CD4-positive, alpha-beta memory T cell (primary cell): ENCODE measurements at regions not wholly inside any gene's neighbourhood (a gene's known extent, or its start where the extent isn't known, plus 50 kb on each side); places are given as distances from the start of the nearest gene placed in this dataset.

Source experiments
- CTCF ChIA-PET: fragments of 350-600 bp; sonication (Branson Sonifier 250); formaldehyde crosslinking; loops from one replicate; lab custom pipeline; 2021; ENCODE audit warnings: inconsistent platforms; ENCODE audit not compliant: partially characterized antibody; lab: Charles Lee
- POLR2A ChIA-PET: fragments of 350-600 bp; sonication (Branson Sonifier 250); formaldehyde crosslinking; loops from one replicate; lab custom pipeline; 2021; ENCODE audit not compliant: partially characterized antibody; lab: Charles Lee
- DNase-seq, 5 donors: peaks; one replicate each; pipeline versions ENCODE4 v3.0.0 to v3.0.0-alpha.2; 2020 to 2022; ENCODE audit warnings: mixed read lengths in 1 of 5
- H3K27ac ChIP-seq: one replicate; pipeline ENCODE4 v1.7.0; 2013; ENCODE audit warnings: low read depth, low read length
- H3K27me3 ChIP-seq: 2 replicates; pipeline ENCODE4 v1.7.0; 2013; ENCODE audit warnings: mild to moderate bottlenecking, low read length, moderate library complexity; ENCODE audit not compliant: insufficient read depth
- H3K36me3 ChIP-seq: 2 replicates; pipeline ENCODE4 v1.7.0; 2013; ENCODE audit warnings: mild to moderate bottlenecking, low read length, moderate library complexity; ENCODE audit not compliant: insufficient read depth
- H3K4me1 ChIP-seq: 2 replicates; pipeline ENCODE4 v1.7.0; 2013; ENCODE audit warnings: mild to moderate bottlenecking, low read length, moderate library complexity; ENCODE audit not compliant: insufficient read depth
- H3K4me3 ChIP-seq, 2 donors: one replicate each; pipeline ENCODE4 v1.7.0; 2013; ENCODE audit warnings: low read length in 2 of 2, mild to moderate bottlenecking in 1 of 2
- H3K9me3 ChIP-seq, 2 donors: one replicate each; pipeline ENCODE4 v1.7.0; 2013; ENCODE audit warnings: low read length in 2 of 2, control low read depth in 1 of 2; ENCODE audit not compliant: control insufficient read depth in 1 of 2
- H3K27ac Mint-ChIP-seq, 7 donors: one replicate each; pipeline ENCODE4 v1.8.0; 2020 to 2021; ENCODE audit warnings: mixed read lengths in 7 of 7, mild to moderate bottlenecking in 6 of 7, inconsistent platforms in 3 of 7, moderate library complexity in 3 of 7
- H3K27me3 Mint-ChIP-seq, 2 donors: one replicate each; pipeline ENCODE4 v1.8.0; 2020 to 2021; ENCODE audit warnings: mixed read lengths in 2 of 2
- H3K36me3 Mint-ChIP-seq, 2 donors: one replicate each; pipeline ENCODE4 v1.8.0; 2020 to 2021; ENCODE audit warnings: mixed read lengths in 2 of 2, inconsistent platforms in 1 of 2, mild to moderate bottlenecking in 1 of 2
- H3K4me1 Mint-ChIP-seq, 4 donors: one replicate each; pipeline ENCODE4 v1.8.0; 2020 to 2021; ENCODE audit warnings: mixed read lengths in 4 of 4, mild to moderate bottlenecking in 1 of 4
- H3K4me3 Mint-ChIP-seq, 8 donors: one replicate each; pipeline ENCODE4 v1.8.0; 2020 to 2021; ENCODE audit warnings: mixed read lengths in 8 of 8, mild to moderate bottlenecking in 7 of 8, moderate library complexity in 6 of 8, inconsistent platforms in 3 of 8
- H3K9me3 Mint-ChIP-seq, 8 donors: one replicate each; pipeline ENCODE4 v1.8.0; 2020 to 2021; ENCODE audit warnings: mixed read lengths in 8 of 8, mild to moderate bottlenecking in 5 of 8, inconsistent platforms in 3 of 8, moderate library complexity in 1 of 8
- intact Hi-C: fragments of 100-400 bp; cut with micrococcal nuclease; formaldehyde crosslinking; loops from one replicate; pipeline ENCODE4 v1.15.1; 2023

- Mint-ChIP-seq H3K4me3 (no peak overlapping the region), H3K27ac (no peak overlapping the region), H3K4me1 (peaks cover 0 to 2% (median 0%) of the 10 kb centered on the region in 4 donors), H3K36me3 (peaks cover 0 to 2% of the 10 kb centered on the region in 2 donors), H3K9me3 (peaks cover 3 to 21% (median 13%) of the 10 kb centered on the region in 8 donors), H3K27me3 (peaks cover 0 to 7% of the 10 kb centered on the region in 2 donors)
- no peak overlapping the region for H3K4me3 ChIP-seq
- no peak overlapping the region for H3K27ac ChIP-seq
- no peak for DNase-seq
- POLR2A ChIA-PET = no interaction called here
- intact Hi-C loops = no loop called here
- H3K9me3 ChIP-seq = no peaks in the 10 kb centered on the region
- no peaks in the 10 kb centered on the region for H3K4me1 ChIP-seq
- H3K27me3 ChIP-seq = no peaks in the 10 kb centered on the region
- CTCF ChIA-PET = no interaction called here
- no peaks in the 10 kb centered on the region for H3K36me3 ChIP-seq
Observed at GRCh38 chr2:196365923-196366322, 194.5 kb upstream of the STK17B start.

- ChIA-PET CTCF (no interaction called here), POLR2A (no interaction called here)
- Histone ChIP-seq H3K27me3 (no peaks in the 10 kb centered on the region), H3K4me3 (no peak overlapping the region), H3K36me3 (no peaks in the 10 kb centered on the region), H3K27ac (no peak overlapping the region), H3K9me3 (no peaks in the 10 kb centered on the region), H3K4me1 (no peaks in the 10 kb centered on the region)
- peaks cover 3 to 21% (median 13%) of the 10 kb centered on the region in 8 donors for H3K9me3 Mint-ChIP-seq
- peaks cover 0 to 2% of the 10 kb centered on the region in 2 donors for H3K36me3 Mint-ChIP-seq
- H3K27me3 Mint-ChIP-seq = peaks cover 0 to 7% of the 10 kb centered on the region in 2 donors
- no peak overlapping the region for H3K27ac Mint-ChIP-seq
- no peak for DNase-seq
- H3K4me1 Mint-ChIP-seq = peaks cover 0 to 2% (median 0%) of the 10 kb centered on the region in 4 donors
- peak overlapping the region in 1 of 8 donors; percentile 55 for H3K4me3 Mint-ChIP-seq
- intact Hi-C loops = no loop called here
Observed at GRCh38 chr2:196367633-196368032, 196.3 kb upstream of the STK17B start.

- Mint-ChIP-seq H3K27ac (no peak overlapping the region), H3K4me1 (peaks cover 0 to 2% (median 0%) of the 10 kb centered on the region in 4 donors), H3K36me3 (peaks cover 0 to 2% of the 10 kb centered on the region in 2 donors), H3K27me3 (peaks cover 2 to 7% of the 10 kb centered on the region in 2 donors), H3K4me3 (no peak overlapping the region), H3K9me3 (peaks cover 3 to 21% (median 13%) of the 10 kb centered on the region in 8 donors)
- POLR2A ChIA-PET = no interaction called here
- intact Hi-C loops = no loop called here
- Histone ChIP-seq H3K4me1 (no peaks in the 10 kb centered on the region), H3K4me3 (no peak overlapping the region), H3K27ac (no peak overlapping the region), H3K9me3 (no peaks in the 10 kb centered on the region), H3K36me3 (no peaks in the 10 kb centered on the region), H3K27me3 (no peaks in the 10 kb centered on the region)
- no peak for DNase-seq
- CTCF ChIA-PET = no interaction called here
Observed at GRCh38 chr2:196368546-196369225, 197.3 kb upstream of the STK17B start.

DNA sequence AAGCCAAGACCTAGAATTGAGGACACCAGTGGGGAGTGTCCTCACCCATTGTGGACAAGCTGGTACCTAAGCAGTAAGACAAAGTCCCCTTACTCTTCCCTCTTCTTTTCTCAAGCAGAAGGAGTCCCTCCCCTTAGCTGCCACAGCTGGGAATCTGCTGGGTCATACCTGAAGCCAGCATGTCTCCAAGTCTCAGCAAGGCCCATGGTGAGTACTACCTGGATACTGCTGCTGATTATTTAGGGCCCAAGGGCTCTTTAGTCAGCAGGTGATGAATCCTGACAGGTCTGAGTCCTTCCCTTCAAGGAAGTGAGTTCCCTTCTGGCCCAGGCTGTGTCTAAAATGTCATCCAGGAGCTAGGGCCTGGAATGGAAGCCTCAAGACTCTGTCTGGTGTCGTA, 198.6 kb upstream of the STK17B start:
- Mint-ChIP-seq H3K9me3 (peaks cover 3 to 21% (median 13%) of the 10 kb centered on the region in 8 donors), H3K27me3 (peaks cover 5% of the 10 kb centered on the region in 2 donors), H3K4me1 (peaks cover 0 to 2% (median 0%) of the 10 kb centered on the region in 4 donors), H3K4me3 (no peak overlapping the region), H3K36me3 (peaks cover 0 to 2% of the 10 kb centered on the region in 2 donors), H3K27ac (no peak overlapping the region)
- intact Hi-C loops = no loop called here
- Histone ChIP-seq H3K36me3 (no peaks in the 10 kb centered on the region), H3K27ac (no peak overlapping the region), H3K4me3 (no peak overlapping the region), H3K4me1 (no peaks in the 10 kb centered on the region), H3K9me3 (no peaks in the 10 kb centered on the region), H3K27me3 (no peaks in the 10 kb centered on the region)
- CTCF ChIA-PET = no interaction called here
- POLR2A ChIA-PET = no interaction called here
- no peak for DNase-seq

DNA sequence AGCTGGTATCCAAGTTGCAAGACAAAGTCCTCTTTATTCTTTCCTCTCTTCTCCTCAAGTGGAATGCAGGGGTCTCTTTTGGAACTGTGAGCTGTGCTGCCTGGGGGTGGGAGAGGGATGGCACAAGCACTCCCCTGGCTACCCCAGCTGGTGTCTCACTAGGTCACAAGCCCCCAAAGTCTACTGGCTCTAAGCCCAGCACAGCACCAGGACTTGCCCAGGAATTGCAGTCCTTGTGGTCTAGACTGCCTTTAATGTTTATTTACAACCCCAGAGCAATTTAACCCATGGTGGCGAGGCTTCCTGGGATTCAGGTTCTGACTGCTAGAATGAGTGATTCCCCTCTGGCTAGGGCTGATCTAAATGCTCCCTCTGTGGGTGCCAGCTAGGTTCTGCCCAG, 199.0 kb upstream of the STK17B start:
- no peak overlapping the region for H3K27ac ChIP-seq
- H3K4me1 ChIP-seq = no peaks in the 10 kb centered on the region
- Mint-ChIP-seq H3K27ac (no peak overlapping the region), H3K9me3 (peaks cover 3 to 21% (median 13%) of the 10 kb centered on the region in 8 donors), H3K4me1 (peaks cover 0 to 2% (median 0%) of the 10 kb centered on the region in 4 donors), H3K36me3 (peaks cover 0 to 2% of the 10 kb centered on the region in 2 donors), H3K4me3 (no peak overlapping the region), H3K27me3 (peaks cover 5 to 6% of the 10 kb centered on the region in 2 donors)
- no peaks in the 10 kb centered on the region for H3K36me3 ChIP-seq
- ChIA-PET CTCF (no interaction called here), POLR2A (no interaction called here)
- intact Hi-C loops = no loop called here
- H3K27me3 ChIP-seq = no peaks in the 10 kb centered on the region
- no peaks in the 10 kb centered on the region for H3K9me3 ChIP-seq
- DNase-seq = no peak
- no peak overlapping the region for H3K4me3 ChIP-seq

GRCh38 chr2:196372276-196372809, 201.0 kb upstream of the STK17B start:
- Histone ChIP-seq H3K9me3 (no peaks in the 10 kb centered on the region), H3K36me3 (no peaks in the 10 kb centered on the region), H3K4me1 (no peaks in the 10 kb centered on the region), H3K4me3 (no peak overlapping the region), H3K27ac (no peak overlapping the region), H3K27me3 (no peaks in the 10 kb centered on the region)
- Mint-ChIP-seq H3K27ac (no peak overlapping the region), H3K9me3 (peaks cover 3 to 21% (median 13%) of the 10 kb centered on the region in 8 donors), H3K27me3 (peaks cover 10 to 13% of the 10 kb centered on the region in 2 donors), H3K4me1 (no peaks in the 10 kb centered on the region), H3K4me3 (no peak overlapping the region), H3K36me3 (peaks cover 2 to 3% of the 10 kb centered on the region in 2 donors)
- ChIA-PET POLR2A (no interaction called here), CTCF (interaction anchor here (1.1 to 1.2 kb wide), 2 partner anchors 10 to 82 kb away, joined by 3 read pairs; no protein-coding TSS in a partner anchor)
- DNase-seq = no peak
- intact Hi-C loops = no loop called here

- H3K9me3 Mint-ChIP-seq = peaks cover 0 to 16% (median 10%) of the 10 kb centered on the region in 8 donors
- H3K27ac Mint-ChIP-seq = no peak overlapping the region
- ChIA-PET CTCF (interaction anchor here (1.1 kb wide), 1 partner anchor 11 kb away, joined by 3 read pairs; no protein-coding TSS in a partner anchor), POLR2A (no interaction called here)
- intact Hi-C loops = no loop called here
- peaks cover 2 to 4% of the 10 kb centered on the region in 2 donors for H3K36me3 Mint-ChIP-seq
- Histone ChIP-seq H3K4me3 (no peak overlapping the region), H3K9me3 (no peaks in the 10 kb centered on the region), H3K36me3 (no peaks in the 10 kb centered on the region), H3K27me3 (no peaks in the 10 kb centered on the region), H3K4me1 (no peaks in the 10 kb centered on the region), H3K27ac (no peak overlapping the region)
- H3K4me3 Mint-ChIP-seq = no peak overlapping the region
- H3K27me3 Mint-ChIP-seq = peaks cover 10 to 14% of the 10 kb centered on the region in 2 donors
- no peak for DNase-seq
- no peaks in the 10 kb centered on the region for H3K4me1 Mint-ChIP-seq
Observed at GRCh38 chr2:196372811-196373664, 201.7 kb upstream of the STK17B start.
